Neural progenitor cell (in vitro differentiated cells): ENCODE measurements at regions not wholly inside any gene's neighbourhood (a gene's known extent, or its start where the extent isn't known, plus 50 kb on each side); places are given as distances from the start of the nearest gene placed in this dataset.

Experiments
- DNase-seq: peaks from one replicate; pipeline ENCODE4 v3.0.0-alpha.2; 2016; ENCODE audit warnings: low spot score
- H2AFZ ChIP-seq: fragments of 200-600 bp; sonication (generic); replicated peaks from 2 replicates; pipeline ENCODE4 v1.6.1; 2016; ENCODE audit warnings: antibody characterized with exemption
- H3F3A ChIP-seq: fragments of 200-600 bp; sonication (generic); 2 replicates; pipeline ENCODE4 v1.6.1; 2016; ENCODE audit warnings: antibody characterized with exemption, low read depth
- H3K27ac ChIP-seq: fragments of 200-600 bp; sonication (generic); 2 replicates; pipeline ENCODE4 v1.5.1; 2016; ENCODE audit warnings: mild to moderate bottlenecking
- H3K27me3 ChIP-seq: fragments of 200-600 bp; sonication (generic); 2 replicates; pipeline ENCODE4 v1.6.1; 2016; ENCODE audit warnings: mild to moderate bottlenecking, moderate library complexity
- H3K36me3 ChIP-seq: fragments of 200-600 bp; sonication (generic); 2 replicates; pipeline ENCODE4 v1.5.1; 2016
- H3K4me1 ChIP-seq: fragments of 200-600 bp; sonication (generic); 2 replicates; pipeline ENCODE4 v1.6.1; 2016; ENCODE audit warnings: mixed run types
- H3K4me2 ChIP-seq: fragments of 200-600 bp; sonication (generic); 2 replicates; pipeline ENCODE4 v1.6.1; 2016
- H3K4me3 ChIP-seq: fragments of 200-600 bp; sonication (generic); 2 replicates; pipeline ENCODE4 v1.5.1; 2016
- H3K79me2 ChIP-seq: fragments of 200-600 bp; sonication (generic); 2 replicates; pipeline ENCODE4 v1.6.1; 2016; ENCODE audit warnings: low read depth
- H3K9ac ChIP-seq: fragments of 200-600 bp; sonication (generic); 2 replicates; pipeline ENCODE4 v1.6.1; 2016
- H3K9me3 ChIP-seq: fragments of 200-600 bp; sonication (generic); 2 replicates; pipeline ENCODE4 v1.5.1; 2016; ENCODE audit warnings: low read depth
- H4K20me1 ChIP-seq: fragments of 200-600 bp; sonication (generic); 2 replicates; pipeline ENCODE4 v1.6.1; 2016; ENCODE audit warnings: low read depth
- H3K27ac Mint-ChIP-seq: 3 replicates; pipeline ENCODE4 v1.8.0; 2021; ENCODE audit warnings: mixed read lengths
- H3K27me3 Mint-ChIP-seq: 2 replicates; pipeline ENCODE4 v1.8.0; 2022; ENCODE audit warnings: low read depth, mild to moderate bottlenecking, inconsistent platforms, moderate library complexity, mixed read lengths; ENCODE audit not compliant: insufficient read depth
- H3K36me3 Mint-ChIP-seq: 3 replicates; pipeline ENCODE4 v1.8.0; 2021; ENCODE audit warnings: mixed read lengths
- H3K4me1 Mint-ChIP-seq: 3 replicates; pipeline ENCODE4 v1.8.0; 2021; ENCODE audit warnings: mixed read lengths
- H3K4me3 Mint-ChIP-seq: 3 replicates; pipeline ENCODE4 v1.8.0; 2021; ENCODE audit warnings: mild to moderate bottlenecking, moderate library complexity, mixed read lengths
- H3K9me3 Mint-ChIP-seq: 3 replicates; pipeline ENCODE4 v1.8.0; 2020; ENCODE audit warnings: mixed read lengths
- EZH2 ChIP-seq: fragments of 200-600 bp; sonication (generic); IDR thresholded peaks from 2 replicates; pipeline ENCODE4 v1.6.1; 2017; ENCODE audit warnings: antibody characterized with exemption, mild to moderate bottlenecking, moderate library complexity
- EZH2phosphoT487 ChIP-seq: fragments of 200-600 bp; sonication (generic); IDR thresholded peaks from 2 replicates; pipeline ENCODE4 v1.6.1; 2017; ENCODE audit warnings: antibody characterized with exemption
- TF ChIP-seq, protein P1 (sequence below): fragments of 200-600 bp; sonication (generic); IDR thresholded peaks from 2 replicates; pipeline ENCODE4 v1.5.1; 2017; ENCODE audit warnings: antibody characterized with exemption, mild to moderate bottlenecking

DNA sequence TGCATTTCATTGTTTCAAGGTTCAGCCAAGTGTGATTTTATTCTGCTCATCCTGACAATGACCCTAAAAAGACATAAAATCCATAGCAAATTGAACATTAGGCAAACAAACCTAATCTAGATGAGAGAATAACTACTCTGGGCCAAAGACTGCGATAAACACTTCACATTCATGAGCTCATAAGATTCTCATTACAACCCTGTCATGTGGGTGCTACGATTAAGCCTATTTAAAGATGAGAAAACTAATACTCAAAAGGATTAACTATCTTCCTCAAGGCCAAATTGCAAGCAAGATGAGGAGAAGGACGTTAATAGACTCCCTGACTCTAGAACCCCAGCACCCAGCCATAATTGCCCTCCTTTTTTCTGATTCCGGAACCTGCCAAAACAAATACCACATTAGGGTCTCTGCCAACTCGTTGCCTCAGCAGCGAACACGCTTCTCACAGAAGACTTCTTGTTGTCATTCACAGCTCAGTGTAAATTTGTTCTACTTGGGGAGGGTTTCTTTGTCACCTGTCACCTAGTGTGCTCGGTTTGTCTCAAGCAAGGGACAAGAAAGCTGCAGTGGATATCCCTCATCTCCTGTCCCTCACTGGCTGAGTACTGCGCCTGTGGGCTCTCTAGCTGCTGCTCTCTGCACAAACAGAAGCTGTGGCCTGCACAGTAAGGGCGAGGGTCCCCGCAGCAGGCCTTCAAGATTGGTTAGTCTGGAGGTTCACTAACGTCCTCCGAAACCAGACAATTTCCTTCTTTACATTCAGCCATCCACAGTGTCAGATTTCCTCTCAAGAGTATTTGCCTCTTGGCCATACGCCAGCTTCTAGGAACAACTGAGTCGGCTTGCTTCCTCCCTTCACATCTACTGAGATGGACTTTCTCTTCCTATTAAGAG lies 200.0 kb upstream of the UBE2E2 start:
- Mint-ChIP-seq H3K9me3 (no peaks in the 10 kb centered on the region), H3K27ac (no peak overlapping the region), H3K4me1 (no peaks in the 10 kb centered on the region), H3K4me3 (no peak overlapping the region), H3K27me3 (no peaks in the 10 kb centered on the region), H3K36me3 (no peaks in the 10 kb centered on the region)
- H3K9me3 ChIP-seq = no peaks in the 10 kb centered on the region
- no peak for DNase-seq
- no peaks in the 10 kb centered on the region for H3K79me2 ChIP-seq
- no peaks in the 10 kb centered on the region for H3K36me3 ChIP-seq
- H2AFZ ChIP-seq = no peak overlapping the region
- no peaks in the 10 kb centered on the region for H4K20me1 ChIP-seq
- H3F3A ChIP-seq = no peaks in the 10 kb centered on the region
- no peak overlapping the region for H3K4me2 ChIP-seq
- H3K9ac ChIP-seq = no peak overlapping the region
- no peak overlapping the region for H3K27ac ChIP-seq
- H3K27me3 ChIP-seq = no peaks in the 10 kb centered on the region
- H3K4me1 ChIP-seq = no peaks in the 10 kb centered on the region
- TF ChIP-seq, protein P1, sequence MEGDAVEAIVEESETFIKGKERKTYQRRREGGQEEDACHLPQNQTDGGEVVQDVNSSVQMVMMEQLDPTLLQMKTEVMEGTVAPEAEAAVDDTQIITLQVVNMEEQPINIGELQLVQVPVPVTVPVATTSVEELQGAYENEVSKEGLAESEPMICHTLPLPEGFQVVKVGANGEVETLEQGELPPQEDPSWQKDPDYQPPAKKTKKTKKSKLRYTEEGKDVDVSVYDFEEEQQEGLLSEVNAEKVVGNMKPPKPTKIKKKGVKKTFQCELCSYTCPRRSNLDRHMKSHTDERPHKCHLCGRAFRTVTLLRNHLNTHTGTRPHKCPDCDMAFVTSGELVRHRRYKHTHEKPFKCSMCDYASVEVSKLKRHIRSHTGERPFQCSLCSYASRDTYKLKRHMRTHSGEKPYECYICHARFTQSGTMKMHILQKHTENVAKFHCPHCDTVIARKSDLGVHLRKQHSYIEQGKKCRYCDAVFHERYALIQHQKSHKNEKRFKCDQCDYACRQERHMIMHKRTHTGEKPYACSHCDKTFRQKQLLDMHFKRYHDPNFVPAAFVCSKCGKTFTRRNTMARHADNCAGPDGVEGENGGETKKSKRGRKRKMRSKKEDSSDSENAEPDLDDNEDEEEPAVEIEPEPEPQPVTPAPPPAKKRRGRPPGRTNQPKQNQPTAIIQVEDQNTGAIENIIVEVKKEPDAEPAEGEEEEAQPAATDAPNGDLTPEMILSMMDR = no peak
- TF ChIP-seq EZH2 (no peak), EZH2phosphoT487 (no peak)
- no peak overlapping the region for H3K4me3 ChIP-seq

DNA sequence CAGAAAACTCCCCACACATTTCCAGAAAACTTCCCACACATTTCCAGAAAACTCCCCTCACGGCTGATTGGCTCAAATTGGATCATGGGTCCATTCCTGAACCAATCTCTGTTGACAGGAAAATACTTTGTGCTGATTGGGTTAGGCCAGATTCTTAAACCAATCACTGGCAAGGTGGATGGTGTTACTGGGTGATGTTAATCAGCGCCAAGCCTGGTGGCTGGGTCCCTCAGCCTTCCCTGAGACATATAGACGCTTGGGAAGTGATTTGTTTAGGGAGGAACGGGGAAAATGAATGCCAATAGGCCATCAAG lies 199.4 kb upstream of the UBE2E2 start:
- Mint-ChIP-seq H3K27ac (no peak overlapping the region), H3K4me3 (no peak overlapping the region), H3K9me3 (no peaks in the 10 kb centered on the region)

DNA sequence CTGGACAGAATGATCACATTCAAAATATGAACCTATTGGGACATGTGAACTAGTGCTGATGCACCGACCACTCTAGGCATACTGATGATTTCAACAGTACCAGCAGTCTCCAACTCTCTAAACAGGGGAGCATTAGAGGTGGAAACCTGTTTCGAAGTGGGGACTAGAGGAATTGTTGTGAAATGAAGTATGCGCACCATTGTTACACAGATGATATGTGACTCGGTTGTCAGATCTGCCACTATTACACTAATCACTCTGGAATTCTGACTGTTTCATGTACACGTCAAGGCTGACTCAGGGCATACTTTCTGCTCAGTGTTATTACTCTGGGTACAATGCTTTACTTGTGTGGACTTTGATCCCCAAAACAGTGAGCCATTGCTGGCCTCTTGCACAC lies 198.2 kb upstream of the UBE2E2 start:
- Histone ChIP-seq H3K4me1 (no peaks in the 10 kb centered on the region), H3K27me3 (no peaks in the 10 kb centered on the region), H3K4me3 (no peak overlapping the region), H3F3A (no peaks in the 10 kb centered on the region), H4K20me1 (no peaks in the 10 kb centered on the region), H3K27ac (no peak overlapping the region), H3K36me3 (no peaks in the 10 kb centered on the region), H3K9ac (no peak overlapping the region), H2AFZ (no peak overlapping the region), H3K9me3 (no peaks in the 10 kb centered on the region), H3K4me2 (no peak overlapping the region), H3K79me2 (no peaks in the 10 kb centered on the region)
- Mint-ChIP-seq H3K27me3 (no peaks in the 10 kb centered on the region), H3K4me3 (no peak overlapping the region), H3K27ac (no peak overlapping the region), H3K4me1 (no peaks in the 10 kb centered on the region), H3K9me3 (no peaks in the 10 kb centered on the region), H3K36me3 (no peaks in the 10 kb centered on the region)
- TF ChIP-seq EZH2 (no peak), EZH2phosphoT487 (no peak)
- TF ChIP-seq, protein P1 = no peak
- DNase-seq = no peak

More for the DNA sequence above, 199.4 kb upstream of the UBE2E2 start:
- Histone ChIP-seq H3K27me3 (no peaks in the 10 kb centered on the region), H3K9ac (no peak overlapping the region), H3K4me1 (no peaks in the 10 kb centered on the region), H2AFZ (no peak overlapping the region), H3K9me3 (no peaks in the 10 kb centered on the region), H3F3A (no peaks in the 10 kb centered on the region), H3K4me3 (no peak overlapping the region), H3K4me2 (no peak overlapping the region), H4K20me1 (no peaks in the 10 kb centered on the region), H3K27ac (no peak overlapping the region), H3K36me3 (no peaks in the 10 kb centered on the region), H3K79me2 (no peaks in the 10 kb centered on the region)
- Mint-ChIP-seq H3K36me3 (no peaks in the 10 kb centered on the region), H3K27me3 (no peaks in the 10 kb centered on the region), H3K4me1 (no peaks in the 10 kb centered on the region)
- TF ChIP-seq EZH2phosphoT487 (no peak), EZH2 (no peak)
- TF ChIP-seq, protein P1 = no peak
- no peak for DNase-seq
